Activated CD4-positive, alpha-beta T cell treated with anti-CD3 and anti-CD28 coated beads, Interleukin-2, amount 10 ng/mL, durations not matched to agents 7 days and 5 days (primary cell): ENCODE measurements at regions not wholly inside any gene's neighbourhood (a gene's known extent, or its start where the extent isn't known, plus 50 kb on each side); places are given as distances from the start of the nearest gene placed in this dataset.
"Not testable (repeated sequence)": the region's sequence is repeated elsewhere in the genome, so short reads cannot be mapped to it uniquely, and the experiment has no call there.

Experiments used
- CTCF ChIA-PET: fragments of 350-600 bp; sonication (Branson Sonifier 250); formaldehyde crosslinking; loops from one replicate; lab custom pipeline; 2021; ENCODE audit warnings: antibody characterized with exemption; lab: Charles Lee
- POLR2A ChIA-PET: fragments of 350-600 bp; sonication (Branson Sonifier 250); formaldehyde crosslinking; loops from one replicate; lab custom pipeline; 2021; ENCODE audit warnings: antibody characterized with exemption; lab: Charles Lee
- DNase-seq: peaks from one replicate; pipeline ENCODE4 v3.0.0-alpha.2; 2020
- H3K27ac Mint-ChIP-seq: one replicate; pipeline ENCODE4 v1.8.0; 2021; ENCODE audit warnings: mild to moderate bottlenecking, moderate library complexity, mixed read lengths
- H3K27me3 Mint-ChIP-seq: one replicate; pipeline ENCODE4 v1.8.0; 2021; ENCODE audit warnings: mixed read lengths
- H3K36me3 Mint-ChIP-seq: one replicate; pipeline ENCODE4 v1.8.0; 2021; ENCODE audit warnings: low read depth, mixed read lengths
- H3K4me1 Mint-ChIP-seq: one replicate; pipeline ENCODE4 v1.8.0; 2021; ENCODE audit warnings: mixed read lengths
- H3K4me3 Mint-ChIP-seq: one replicate; pipeline ENCODE4 v1.8.0; 2021; ENCODE audit warnings: mild to moderate bottlenecking, moderate library complexity, mixed read lengths
- H3K9me3 Mint-ChIP-seq: one replicate; pipeline ENCODE4 v1.8.0; 2021; ENCODE audit warnings: mixed read lengths

DNA sequence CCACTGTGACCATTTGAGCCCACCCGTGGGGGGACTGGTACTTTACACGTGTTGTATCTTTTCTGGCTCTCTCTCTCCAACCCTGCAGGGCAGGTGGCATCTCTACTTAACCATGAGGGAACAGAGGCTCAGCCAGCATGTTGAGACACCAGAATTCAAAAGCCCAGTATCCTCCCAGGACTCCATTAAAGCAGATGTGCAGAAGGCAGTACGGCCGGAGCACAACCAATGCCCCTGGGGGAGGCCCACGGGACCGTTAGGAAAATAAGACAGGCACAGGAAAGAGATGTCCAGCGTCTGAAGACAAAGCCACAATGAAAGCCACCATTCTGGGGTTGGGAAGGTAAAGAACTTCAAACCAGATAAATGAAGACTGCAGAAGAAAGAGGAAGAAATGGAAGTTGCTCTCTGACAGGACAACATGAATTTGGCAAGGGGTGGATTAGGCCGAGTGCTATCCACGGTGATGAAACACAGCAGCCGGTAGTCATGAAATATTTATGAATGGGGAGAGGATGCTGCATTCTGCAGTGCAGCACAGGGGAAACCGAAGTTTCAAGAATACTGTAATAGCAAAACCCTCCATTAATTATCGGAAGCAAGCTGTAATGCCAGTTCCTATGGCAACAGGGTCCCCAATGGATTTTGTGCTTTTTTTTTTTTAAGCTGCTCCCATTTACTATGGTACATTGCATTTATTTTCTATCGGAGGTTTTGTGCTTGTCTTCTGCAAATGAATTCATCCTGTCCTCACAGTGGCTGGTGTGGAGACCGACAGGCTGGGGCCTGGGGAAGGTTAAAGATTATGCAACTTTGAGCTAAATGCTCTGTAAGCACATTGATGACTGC lies 179.4 kb downstream of the NRN1 start:
- H3K27me3 Mint-ChIP-seq, result no peaks in the 10 kb centered on the region
- no peaks in the 10 kb centered on the region for H3K9me3 Mint-ChIP-seq
- H3K36me3 Mint-ChIP-seq, result peaks cover 2% of the 10 kb centered on the region
- ChIA-PET CTCF (interaction anchor here (1.0 kb wide), 1 partner anchor 14 kb away, joined by 3 read pairs; no protein-coding TSS in a partner anchor), POLR2A (no interaction called here)
- H3K4me1 Mint-ChIP-seq, result peaks cover 50% of the 10 kb centered on the region
- no peak for DNase-seq
- no peak overlapping the region for H3K4me3 Mint-ChIP-seq
- no peak overlapping the region for H3K27ac Mint-ChIP-seq

DNA sequence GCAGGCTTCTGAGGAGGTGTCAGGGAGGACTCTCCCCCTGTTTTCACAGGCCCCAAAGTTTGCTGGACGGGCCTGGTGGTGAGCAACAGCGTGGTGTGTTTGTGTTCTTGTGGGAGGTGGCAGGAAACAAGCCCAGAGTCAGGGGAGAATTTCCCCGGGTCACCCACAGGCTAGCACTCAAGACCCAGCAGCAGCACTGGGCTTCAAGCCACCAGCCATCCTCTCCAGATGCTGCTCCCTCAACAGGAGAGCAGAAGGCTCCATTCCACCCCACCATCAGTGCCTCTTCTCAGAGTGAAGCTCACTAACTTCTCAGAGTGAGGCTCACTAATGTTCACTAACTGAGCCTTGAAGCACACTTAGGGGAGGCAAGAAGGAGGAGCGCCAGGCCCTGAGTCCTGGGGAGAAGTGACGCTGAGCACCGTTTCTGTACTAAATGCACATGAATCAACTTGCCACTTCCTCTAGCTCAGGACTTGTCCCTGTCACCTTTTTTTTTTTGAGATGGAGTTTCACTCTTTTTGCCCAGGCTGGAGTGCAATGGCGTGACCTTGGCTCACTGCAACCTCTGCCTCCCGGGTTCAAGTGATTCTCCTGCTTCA lies 182.2 kb downstream of the NRN1 start:
- H3K4me1 Mint-ChIP-seq, result peaks cover 26% of the 10 kb centered on the region
- CTCF ChIA-PET, result interaction anchor here (0.6 kb wide), 3 partner anchors 13 to 533 kb away, joined by 3 to 5 read pairs (median 3); no protein-coding TSS in a partner anchor
- POLR2A ChIA-PET, result interaction anchor here (0.6 kb wide), 1 partner anchor 43 kb away, joined by 3 read pairs; no protein-coding TSS in a partner anchor
- not testable (repeated sequence) for H3K9me3 Mint-ChIP-seq, H3K36me3 Mint-ChIP-seq, H3K4me3 Mint-ChIP-seq, H3K27me3 Mint-ChIP-seq
- peak overlapping the region; percentile 38 for H3K27ac Mint-ChIP-seq
- peak; percentile 26 for DNase-seq
